Ramos (cell line): ENCODE measurements at regions not wholly inside any gene's neighbourhood (a gene's known extent, or its start where the extent isn't known, plus 50 kb on each side); places are given as distances from the start of the nearest gene placed in this dataset.

ENCODE experiments used
- in situ Hi-C: fragments of 300-500 bp; cut with MboI; formaldehyde crosslinking; loops from one replicate; pipeline ENCODE4 v1.14.3; 2022; ENCODE audit warnings: low sequenced_read_pairs; ENCODE audit not compliant: unreplicated experiment

- in situ Hi-C loops = no loop called here
Measured at GRCh38 chr5:143761663-143762062, 50.3 kb upstream of the HMHB1 start.

GRCh38 chr5:143760755-143761154 is 51.2 kb upstream of the HMHB1 start:
- in situ Hi-C loops = no loop called here

GRCh38 chr5:143760131-143760505 is 51.8 kb upstream of the HMHB1 start:
- in situ Hi-C loops = no loop called here

- in situ Hi-C loops = no loop called here
Measured at GRCh38 chr5:143759396-143760130, 52.4 kb upstream of the HMHB1 start.

- in situ Hi-C loops = no loop called here
Measured at GRCh38 chr5:143758750-143759149, 53.2 kb upstream of the HMHB1 start.

- in situ Hi-C loops = no loop called here
Measured at GRCh38 chr5:143758015-143758414, 53.9 kb upstream of the HMHB1 start.

- in situ Hi-C loops = no loop called here
Measured at GRCh38 chr5:143757116-143757515, 54.8 kb upstream of the HMHB1 start.

- in situ Hi-C loops = no loop called here
Measured at GRCh38 chr5:143755966-143756365, 56.0 kb upstream of the HMHB1 start.

GRCh38 chr5:143752165-143752850 is 59.7 kb upstream of the HMHB1 start:
- in situ Hi-C loops = no loop called here

GRCh38 chr5:143751342-143751741 is 60.6 kb upstream of the HMHB1 start:
- in situ Hi-C loops = no loop called here

GRCh38 chr5:143749581-143750205 is 62.3 kb upstream of the HMHB1 start:
- in situ Hi-C loops = no loop called here

GRCh38 chr5:143748516-143748915 is 63.4 kb upstream of the HMHB1 start:
- in situ Hi-C loops = no loop called here

GRCh38 chr5:143742951-143743350 is 69.0 kb upstream of the HMHB1 start:
- in situ Hi-C loops = no loop called here

- in situ Hi-C loops = no loop called here
Measured at GRCh38 chr5:143741421-143741820, 70.5 kb upstream of the HMHB1 start.

GRCh38 chr5:143740956-143741355 is 71.0 kb upstream of the HMHB1 start:
- in situ Hi-C loops = no loop called here

GRCh38 chr5:143739746-143740145 is 72.2 kb upstream of the HMHB1 start:
- in situ Hi-C loops = no loop called here

GRCh38 chr5:143738417-143739401 is 73.3 kb upstream of the HMHB1 start:
- in situ Hi-C loops = no loop called here

- in situ Hi-C loops = no loop called here
Measured at GRCh38 chr5:143737062-143737461, 74.9 kb upstream of the HMHB1 start.

GRCh38 chr5:143734456-143734780 is 77.5 kb upstream of the HMHB1 start:
- in situ Hi-C loops = no loop called here

GRCh38 chr5:143733665-143734455 is 78.1 kb upstream of the HMHB1 start:
- in situ Hi-C loops = no loop called here
